GM18951 (cell line): ENCODE measurements at regions not wholly inside any gene's neighbourhood (a gene's known extent, or its start where the extent isn't known, plus 50 kb on each side); places are given as distances from the start of the nearest gene placed in this dataset.
A peak's percentile ranks its signal among the peaks of the same experiment; 100 is the strongest.
"Not testable (repeated sequence)": the region's sequence is repeated elsewhere in the genome, so short reads cannot be mapped to it uniquely, and the experiment has no call there.

Experiments used
- POLR2A ChIP-seq: IDR thresholded peaks from 4 replicates; pipeline ENCODE4 v1.6.1; 2011; ENCODE audit warnings: mild to moderate bottlenecking; ENCODE audit not compliant: insufficient read length, insufficient read depth; ENCODE audit errors: extremely low read depth
- in situ Hi-C: fragments of 300-500 bp; cut with MboI; formaldehyde crosslinking; loops from one replicate; pipeline ENCODE4 v1.12.0; 2022; ENCODE audit warnings: low sequenced_read_pairs, mixed read lengths, inconsistent platforms; ENCODE audit not compliant: unreplicated experiment

DNA sequence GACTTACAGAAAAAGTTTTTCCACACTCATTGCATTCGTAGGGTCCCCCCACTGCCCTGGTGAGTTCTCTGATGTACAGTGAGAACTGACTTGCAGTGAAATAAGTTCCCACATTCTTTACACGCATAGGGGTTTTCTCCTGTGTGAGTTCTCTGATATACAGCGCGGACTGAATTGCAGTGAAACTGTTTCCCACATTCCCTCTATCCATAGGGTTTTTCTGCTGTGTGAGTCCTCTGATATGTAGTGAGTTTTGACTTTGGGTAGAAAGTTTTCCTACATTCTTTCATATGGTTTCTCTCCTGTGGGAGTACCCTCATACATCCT, 147.0 kb downstream of the GLRX3 start:
- TF ChIP-seq POLR2A: no peak
- in situ Hi-C loops: no loop called here

DNA sequence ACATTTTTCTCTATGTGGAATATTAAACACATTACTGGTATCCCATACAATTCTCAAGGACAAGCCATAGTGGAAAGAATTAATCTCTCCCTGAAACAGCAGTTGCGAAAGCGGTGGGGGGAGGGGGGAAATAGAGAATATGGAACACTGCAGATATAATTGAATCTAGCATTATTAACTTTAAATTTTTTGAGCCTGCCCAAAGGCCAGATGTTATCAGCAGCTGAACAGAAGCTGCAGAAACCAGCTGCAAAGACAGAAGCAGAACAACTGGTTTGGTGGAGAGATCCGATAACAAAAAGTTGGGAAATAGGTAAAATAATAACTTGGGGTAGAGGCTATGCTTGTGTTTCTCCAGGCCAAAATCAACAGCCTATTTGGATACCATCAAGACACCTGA, 159.6 kb downstream of the GLRX3 start:
- in situ Hi-C loops: not testable (repeated sequence)

DNA sequence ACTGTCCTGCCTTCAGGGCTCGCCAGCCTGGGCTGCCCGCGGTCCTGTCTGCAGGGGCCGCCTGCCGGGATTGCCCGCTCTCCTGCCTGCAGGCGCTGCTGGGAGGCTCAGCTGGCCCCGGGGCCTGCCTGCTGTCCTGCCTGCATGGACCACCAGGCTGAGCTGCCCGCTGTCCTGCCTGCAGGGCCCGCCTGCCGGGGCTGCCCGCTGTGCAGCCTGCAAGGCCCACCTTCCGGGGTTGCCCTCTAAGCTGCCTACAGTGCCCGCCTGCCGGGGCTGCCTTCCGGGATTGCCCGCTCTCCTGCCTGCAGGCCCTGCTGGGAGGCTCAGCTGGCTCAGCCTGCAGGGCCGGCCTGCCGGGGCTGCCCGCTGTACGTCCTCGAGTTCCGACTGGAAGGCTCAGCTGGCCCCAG, 164.4 kb downstream of the GLRX3 start:
- TF ChIP-seq POLR2A: no peak
- in situ Hi-C loops: no loop called here

DNA sequence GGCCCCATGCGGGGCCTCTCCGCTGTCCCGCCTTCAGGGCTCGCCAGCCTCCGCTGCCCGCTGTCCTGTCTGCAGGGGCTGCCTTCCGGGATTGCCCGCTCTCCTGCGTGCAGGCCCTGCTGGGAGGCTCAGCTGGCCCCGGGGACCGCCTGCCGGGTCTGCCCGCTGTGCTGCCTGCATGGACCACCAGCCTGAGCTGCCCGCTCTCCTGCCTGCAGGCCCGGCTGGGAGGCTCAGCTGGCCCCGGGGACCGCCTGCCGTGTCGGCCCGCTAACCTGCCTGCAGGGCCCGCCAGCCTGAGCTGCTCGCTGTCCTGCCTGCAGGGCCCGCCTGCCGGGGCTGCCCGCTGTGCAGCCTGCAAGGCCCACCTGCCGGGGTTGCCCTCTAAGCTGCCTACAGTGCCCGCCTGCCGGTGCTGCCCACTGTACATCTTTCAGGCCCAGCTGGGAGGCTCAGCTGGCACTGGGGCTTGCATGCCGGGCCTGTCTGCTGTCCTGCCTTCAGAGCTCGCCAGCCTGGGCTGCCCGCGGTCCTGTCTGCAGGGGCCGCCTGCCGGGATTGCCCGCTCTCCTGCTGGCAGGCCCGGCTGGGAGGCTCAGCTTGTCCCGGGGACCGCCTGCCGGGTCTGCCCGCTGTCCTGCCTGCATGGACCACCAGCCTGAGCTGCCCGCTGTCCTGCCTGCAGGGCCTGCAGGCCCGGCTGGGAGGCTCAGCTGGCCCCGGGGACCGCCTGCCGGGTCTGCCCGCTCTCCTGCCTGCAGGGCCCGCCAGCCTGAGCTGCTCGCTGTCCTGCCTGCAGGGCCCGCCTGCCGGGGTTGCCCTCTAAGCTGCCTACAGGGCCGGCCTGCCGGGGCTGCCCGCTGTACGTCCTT, 165.1 kb downstream of the GLRX3 start:
- in situ Hi-C loops: no loop called here
- TF ChIP-seq POLR2A: peak; percentile 16

DNA sequence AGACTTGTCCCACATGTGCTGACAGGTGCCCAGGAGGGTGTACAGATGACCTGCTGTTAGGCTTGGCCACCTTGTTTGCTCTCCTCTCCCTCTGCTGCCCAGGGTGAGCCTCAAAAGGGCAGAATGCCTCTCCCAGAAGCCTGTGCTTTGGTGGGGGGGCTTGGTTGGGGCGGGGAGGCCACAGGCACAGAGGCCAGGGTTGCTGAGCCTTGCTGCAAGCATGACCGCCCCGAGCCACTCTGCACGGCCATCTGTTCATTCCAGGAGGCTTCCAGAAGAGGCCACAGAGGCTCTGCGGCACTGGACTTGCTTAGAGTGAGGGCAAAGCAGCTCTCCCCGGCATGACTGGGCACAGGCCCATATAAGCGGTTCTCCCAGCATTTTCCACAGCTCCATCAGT, 190.8 kb downstream of the GLRX3 start:
- TF ChIP-seq POLR2A: no peak
- in situ Hi-C loops: no loop called here

DNA sequence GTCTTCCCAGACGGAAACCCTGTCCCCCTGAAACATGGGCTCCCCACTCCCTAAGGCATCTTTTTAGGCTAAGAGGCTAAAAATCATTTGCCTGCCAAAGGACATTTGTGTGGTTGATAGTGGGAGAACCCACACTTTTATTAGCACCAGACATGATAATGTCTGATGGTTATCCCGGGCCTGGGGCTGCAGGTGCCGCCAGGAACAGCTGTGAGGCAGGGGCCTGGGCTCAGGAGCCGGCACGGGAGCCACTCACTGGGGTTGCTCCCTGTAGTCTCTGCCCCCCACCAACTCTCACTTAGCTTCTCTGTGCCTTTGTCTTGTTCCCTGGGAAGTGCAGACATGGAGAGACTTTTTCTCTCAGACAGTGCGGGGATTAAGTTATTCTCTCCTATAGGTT, 193.6 kb downstream of the GLRX3 start:
- TF ChIP-seq POLR2A: no peak
- in situ Hi-C loops: no loop called here

DNA sequence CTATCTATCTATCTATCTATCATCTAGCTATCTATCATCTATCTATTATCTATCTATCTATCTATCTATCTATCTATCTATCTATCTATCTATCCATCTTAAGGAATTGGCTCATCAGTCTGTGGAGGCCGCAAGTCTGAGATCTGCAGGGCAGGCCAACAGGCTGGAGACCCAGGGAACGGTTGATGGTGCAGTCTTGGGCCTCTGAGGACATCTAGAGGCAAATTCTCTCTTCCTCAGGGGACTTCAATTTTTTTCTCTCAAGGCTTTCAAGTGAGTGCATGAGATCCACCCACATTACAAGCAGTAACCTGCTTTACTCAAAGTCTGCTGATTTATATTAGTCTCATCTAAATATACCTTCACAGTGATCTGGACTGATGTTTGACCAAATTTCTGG, 197.0 kb downstream of the GLRX3 start:
- in situ Hi-C loops: no loop called here
- no peak for TF ChIP-seq POLR2A

DNA sequence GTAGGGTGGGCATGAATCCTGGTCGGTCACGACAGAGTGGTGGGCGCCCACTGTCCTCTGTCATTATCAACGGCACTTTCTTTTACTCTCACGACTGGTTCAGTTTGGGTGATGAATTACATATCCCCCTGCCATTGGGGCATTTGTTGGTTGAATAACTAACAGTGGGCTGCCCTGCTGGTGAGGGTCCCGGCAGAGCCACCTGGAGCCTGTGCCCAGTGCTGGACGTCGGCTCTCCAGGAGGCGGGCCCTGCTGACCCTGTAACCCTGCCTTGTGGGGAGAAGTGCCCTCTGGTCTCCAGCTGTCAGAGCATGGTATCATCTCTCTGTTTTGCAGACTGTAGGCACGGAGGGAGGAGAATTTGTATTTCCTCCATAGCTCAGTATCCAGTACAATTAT, 199.1 kb downstream of the GLRX3 start:
- in situ Hi-C loops: no loop called here
- TF ChIP-seq POLR2A: no peak

DNA sequence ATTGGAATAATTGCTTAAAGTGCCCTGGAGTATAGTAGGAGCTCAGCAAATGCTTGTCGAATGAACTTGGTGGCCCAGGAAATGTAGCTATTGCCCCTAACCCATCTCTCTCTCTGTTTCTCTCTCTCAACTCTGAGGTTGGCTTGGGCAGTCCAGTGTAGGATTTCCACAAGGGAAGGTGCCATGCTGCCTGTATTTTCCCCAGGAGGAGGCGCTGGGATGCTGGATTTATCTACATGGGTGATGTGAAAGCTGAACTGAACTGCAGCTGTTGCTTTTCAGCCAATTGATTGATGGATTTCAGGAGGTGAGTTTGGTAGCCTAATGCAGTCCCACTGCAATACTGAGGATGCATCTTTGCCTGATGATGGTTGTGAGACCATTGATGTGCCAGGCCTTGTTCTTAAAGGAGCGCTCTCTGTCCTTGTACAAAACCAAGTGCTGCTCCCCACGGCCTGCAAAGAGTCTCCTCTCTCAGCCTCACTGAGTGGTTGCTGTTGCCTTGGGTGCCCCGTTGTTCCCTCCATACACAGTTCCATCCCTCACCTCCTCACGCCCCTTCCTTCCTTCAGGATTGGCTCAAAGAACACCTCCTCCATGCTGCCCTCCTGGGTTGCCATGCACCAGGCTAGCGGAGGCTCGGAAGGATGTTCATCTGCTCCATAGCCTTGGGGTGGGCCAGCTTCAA, 200.6 kb downstream of the GLRX3 start:
- no peak for TF ChIP-seq POLR2A
- in situ Hi-C loops: no loop called here

DNA sequence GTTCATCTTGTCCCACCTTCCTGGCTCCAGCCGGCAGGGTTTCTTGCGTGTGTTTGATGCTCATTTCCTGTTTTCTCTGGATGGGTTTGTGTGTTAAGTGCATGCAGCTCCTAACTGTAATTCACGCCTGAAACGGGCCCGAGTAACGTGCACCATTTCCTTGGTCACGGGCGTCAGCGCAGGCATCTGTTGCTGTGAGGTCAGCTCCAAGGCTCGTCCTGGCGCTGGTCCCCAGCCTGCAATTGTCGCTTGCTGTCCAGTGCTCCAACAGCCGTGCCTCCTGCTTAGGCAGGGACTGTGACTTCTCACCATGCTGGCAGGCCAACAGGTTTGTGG, 201.1 kb downstream of the GLRX3 start:
- in situ Hi-C loops: no loop called here

DNA sequence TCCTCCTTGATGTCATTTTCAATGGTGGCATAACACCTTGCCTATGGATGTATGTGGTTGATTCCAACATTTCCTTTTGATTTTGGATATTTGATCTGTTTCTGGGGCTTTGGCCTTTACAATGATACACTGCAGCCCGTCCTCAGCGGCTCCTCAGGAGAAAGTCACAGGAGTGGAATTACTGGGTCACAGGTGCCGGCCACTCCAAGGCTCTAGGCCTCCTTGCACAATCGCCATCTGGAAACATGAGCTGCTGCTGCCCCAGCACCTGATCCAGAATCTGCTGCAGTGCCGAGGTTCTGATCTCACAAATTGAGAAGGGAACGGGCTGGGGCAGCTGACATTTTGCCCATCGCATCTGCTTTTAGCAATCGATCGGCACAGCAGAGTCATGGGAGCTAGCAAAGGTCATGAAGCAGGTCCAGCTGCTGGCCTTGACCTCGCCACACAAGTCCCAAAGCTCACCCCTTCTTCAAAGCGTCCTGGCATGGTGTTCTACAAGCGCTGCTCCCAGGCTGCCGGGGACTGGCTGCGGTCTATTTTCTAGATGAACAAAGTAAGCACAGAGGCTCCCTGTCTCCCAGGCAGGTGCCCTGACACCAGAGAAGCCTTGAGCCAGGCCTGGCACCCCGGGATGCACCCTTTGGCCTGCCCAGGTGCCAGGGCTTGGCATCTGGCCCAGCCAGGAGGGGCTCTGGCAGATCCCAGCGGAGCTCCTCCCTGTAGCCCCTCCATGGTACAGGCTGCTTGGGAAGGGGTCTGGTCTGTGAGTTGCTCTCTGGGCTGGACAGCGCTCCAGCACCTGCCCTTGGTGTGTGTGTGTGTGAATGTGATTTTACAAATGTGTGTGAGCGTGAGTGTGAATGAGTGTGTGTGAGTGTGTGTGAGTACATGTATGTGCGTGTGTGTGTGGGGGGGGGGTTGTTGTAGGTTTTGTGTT, 201.8 kb downstream of the GLRX3 start:
- no peak for TF ChIP-seq POLR2A
- in situ Hi-C loops: no loop called here

More for the DNA sequence above, 201.1 kb downstream of the GLRX3 start:
- no peak for TF ChIP-seq POLR2A

DNA sequence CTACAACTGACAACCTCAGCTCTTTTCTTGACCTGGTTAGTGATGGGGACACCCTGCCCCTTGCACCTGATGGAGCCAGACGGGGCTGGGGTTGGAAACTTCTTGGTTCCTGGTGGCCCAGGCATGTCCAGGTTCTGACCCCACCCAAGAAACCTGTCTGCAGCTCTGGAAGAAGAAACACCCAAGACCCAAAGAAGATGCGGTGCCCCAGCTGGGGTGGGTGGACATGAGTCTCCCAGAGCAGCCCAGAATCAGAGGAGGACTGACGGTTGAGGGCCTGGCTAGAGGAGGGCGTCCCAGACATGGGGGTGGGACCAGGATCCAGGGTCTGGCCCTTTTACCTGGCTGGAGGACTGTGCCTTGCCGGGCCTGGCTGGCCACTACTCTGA, 202.4 kb downstream of the GLRX3 start:
- in situ Hi-C loops: no loop called here
- no peak for TF ChIP-seq POLR2A

DNA sequence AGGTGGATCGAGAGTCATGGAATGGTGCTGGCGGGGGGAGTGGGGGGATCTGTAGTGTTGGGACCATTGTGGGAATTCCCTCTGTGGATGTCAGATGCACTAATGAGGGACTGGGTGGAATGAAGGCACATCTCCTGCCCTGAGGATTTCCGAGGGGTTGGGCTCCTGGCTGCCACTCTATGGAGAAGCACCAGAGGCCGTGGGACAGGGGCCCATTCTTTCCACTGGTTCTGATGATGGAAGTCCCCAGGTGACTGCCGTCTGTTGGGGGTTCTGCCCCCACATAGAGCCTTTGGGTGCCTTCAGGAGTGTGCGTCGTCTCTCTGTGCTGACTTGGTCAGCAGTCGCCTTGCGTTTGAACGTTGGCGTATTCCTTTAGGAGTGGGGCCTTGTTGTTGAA, 202.9 kb downstream of the GLRX3 start:
- in situ Hi-C loops: no loop called here
- TF ChIP-seq POLR2A: no peak
